GM19035 (cell line): ENCODE measurements at regions not wholly inside any gene's neighbourhood (a gene's known extent, or its start where the extent isn't known, plus 50 kb on each side); places are given as distances from the start of the nearest gene placed in this dataset.
A peak's percentile ranks its signal among the peaks of the same experiment; 100 is the strongest.
"Not testable (repeated sequence)": the region's sequence is repeated elsewhere in the genome, so short reads cannot be mapped to it uniquely, and the experiment has no call there.

Source experiments
- ATAC-seq: cut with Tn5 transposase; IDR thresholded peaks from one replicate; pipeline ENCODE4 v1.9.1; 2021; ENCODE audit not compliant: unreplicated experiment

- no peak for ATAC-seq
Observed at GRCh38 chr2:76073992-76074604, 363.4 kb upstream of the GCFC2 start.

DNA sequence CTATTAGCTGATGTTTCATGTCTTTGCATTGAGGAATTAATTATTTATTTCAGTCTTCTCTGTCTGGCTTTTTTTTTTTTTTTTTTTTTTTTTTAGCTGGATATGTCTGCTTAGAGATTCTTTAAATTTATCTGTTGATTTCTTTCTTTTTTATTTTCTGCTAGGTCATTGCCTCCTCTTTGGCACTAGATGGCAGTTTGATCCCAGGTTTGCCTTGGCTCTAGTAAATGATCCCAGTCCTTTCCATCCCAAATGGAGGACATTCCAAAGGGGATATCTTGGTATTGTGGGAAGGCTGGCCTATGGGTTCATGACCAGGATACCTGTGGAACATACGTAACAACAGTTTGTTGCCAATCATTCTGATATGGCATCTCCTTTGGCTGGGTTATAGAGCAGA, 339.5 kb upstream of the GCFC2 start:
- no peak for ATAC-seq

GRCh38 chr2:76044701-76045100, 334.0 kb upstream of the GCFC2 start:
- ATAC-seq = no peak

DNA sequence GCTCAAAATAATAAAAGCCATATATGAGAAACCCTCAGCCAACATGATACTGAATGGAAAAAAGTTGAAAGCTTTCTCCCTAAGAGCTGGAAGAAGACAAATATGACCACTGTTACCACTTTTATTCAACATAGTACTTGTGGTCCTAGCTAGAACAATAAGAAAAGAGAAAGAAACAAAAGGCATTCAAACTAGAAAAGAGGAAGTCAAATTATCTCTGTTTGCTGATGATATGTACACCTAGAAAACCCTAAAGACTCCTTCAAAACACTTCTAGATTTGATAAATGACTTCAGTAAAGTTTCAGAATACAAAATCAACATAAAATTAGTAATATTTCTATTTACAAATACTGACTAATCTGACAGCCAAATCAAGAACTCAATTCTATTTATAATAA, 328.8 kb upstream of the GCFC2 start:
- no peak for ATAC-seq

- ATAC-seq = no peak
Observed at GRCh38 chr2:76027761-76028160, 317.0 kb upstream of the GCFC2 start.

DNA sequence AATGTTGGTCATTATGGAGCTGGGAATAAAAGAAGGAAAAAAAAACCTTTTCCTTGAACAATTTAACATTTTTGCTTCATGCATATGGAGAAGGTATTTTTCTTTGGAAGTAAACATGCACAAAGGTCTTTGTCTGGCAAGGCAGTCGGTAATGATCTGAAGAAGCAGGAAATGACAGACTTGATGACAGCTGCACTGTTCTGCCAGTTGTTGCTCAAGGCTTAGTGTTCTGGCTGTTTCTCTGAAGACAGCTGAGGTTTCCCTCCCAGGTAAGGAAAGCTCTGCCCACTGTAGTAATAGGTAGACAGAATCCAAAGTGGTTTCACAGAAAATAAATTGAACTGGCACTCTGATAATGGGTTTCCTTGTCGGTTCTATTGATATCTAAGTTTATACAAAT, 308.4 kb upstream of the GCFC2 start:
- no peak for ATAC-seq

DNA sequence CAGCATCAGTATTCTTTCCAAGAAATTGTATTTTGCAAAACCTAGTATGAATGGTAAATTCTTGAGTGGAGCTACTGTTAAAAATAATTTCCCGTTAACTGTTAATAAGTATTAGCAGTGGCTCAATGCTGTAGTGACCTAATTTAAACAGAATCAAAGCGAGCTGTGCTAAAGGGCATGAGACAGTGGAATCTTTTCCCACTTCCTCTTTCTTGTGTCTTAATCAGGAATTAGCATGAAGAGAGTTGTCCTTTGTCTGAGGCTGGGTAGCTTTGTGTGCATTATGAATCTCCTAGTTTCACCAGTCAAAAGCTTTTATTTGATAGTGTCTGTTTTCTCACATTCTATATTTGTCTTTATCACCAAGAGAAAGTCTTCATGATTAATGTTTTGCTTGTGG, 298.8 kb upstream of the GCFC2 start:
- ATAC-seq = no peak

- peak; percentile 91 for ATAC-seq
Observed at GRCh38 chr2:76008001-76008702, 297.4 kb upstream of the GCFC2 start.

- no peak for ATAC-seq
Observed at GRCh38 chr2:76000425-76000824, 289.7 kb upstream of the GCFC2 start.

DNA sequence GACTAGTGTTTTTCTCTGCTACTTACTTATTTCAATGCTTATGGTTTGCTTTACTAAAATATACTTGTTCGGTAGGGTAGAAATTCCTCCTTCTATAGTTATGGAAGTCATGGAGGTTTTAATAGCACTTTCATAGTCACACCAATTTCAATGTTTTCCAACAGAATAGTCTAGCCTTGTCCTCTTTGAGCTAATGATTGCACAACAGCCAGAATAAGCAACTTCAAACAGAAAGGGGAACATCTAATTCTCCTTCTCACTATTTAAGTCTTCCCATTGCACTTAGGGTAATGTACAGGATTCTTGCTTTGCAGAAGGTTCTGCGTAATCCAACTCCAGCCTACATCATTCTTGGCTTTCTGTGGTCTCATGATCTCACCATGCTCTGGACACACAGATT, 287.7 kb upstream of the GCFC2 start:
- no peak for ATAC-seq

DNA sequence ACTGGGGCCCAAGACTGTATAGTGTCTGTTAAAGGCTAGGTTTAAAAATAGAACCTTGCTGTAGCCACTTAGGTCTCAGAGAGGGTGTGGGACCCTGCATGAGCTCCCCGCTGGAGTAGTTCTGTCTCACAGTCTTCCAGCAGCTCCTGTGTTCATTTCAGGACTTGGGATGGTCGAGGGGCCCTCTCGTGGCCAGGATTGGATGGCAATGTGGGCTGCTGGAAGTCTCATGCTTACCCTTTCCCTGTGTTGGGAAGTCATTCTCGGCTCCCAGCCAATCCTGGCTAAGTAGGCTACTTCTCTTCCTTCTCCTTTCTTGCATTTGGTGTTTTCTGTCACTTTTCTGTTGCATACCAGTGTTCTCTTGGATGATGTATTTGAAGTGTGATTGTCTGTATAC, 284.0 kb upstream of the GCFC2 start:
- no peak for ATAC-seq

DNA sequence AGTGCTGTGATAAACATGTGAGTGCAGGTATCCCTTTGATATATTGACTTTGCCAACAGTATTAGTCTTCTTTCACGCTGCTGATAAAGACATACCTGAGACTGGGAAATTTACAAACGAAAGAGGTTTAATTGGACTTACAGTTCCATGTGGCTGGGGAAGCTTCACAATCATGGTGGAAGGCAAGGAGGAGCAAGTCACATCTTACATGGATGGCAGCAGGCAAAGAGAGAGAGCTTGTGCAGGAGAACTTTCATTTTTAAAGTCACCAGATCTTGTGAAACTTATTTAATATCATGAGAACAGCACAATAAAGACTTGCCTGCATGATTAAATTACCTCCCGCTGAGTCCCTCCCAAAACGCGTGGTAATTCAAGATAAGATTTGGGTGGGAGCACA, 277.9 kb upstream of the GCFC2 start:
- not testable (repeated sequence) for ATAC-seq

DNA sequence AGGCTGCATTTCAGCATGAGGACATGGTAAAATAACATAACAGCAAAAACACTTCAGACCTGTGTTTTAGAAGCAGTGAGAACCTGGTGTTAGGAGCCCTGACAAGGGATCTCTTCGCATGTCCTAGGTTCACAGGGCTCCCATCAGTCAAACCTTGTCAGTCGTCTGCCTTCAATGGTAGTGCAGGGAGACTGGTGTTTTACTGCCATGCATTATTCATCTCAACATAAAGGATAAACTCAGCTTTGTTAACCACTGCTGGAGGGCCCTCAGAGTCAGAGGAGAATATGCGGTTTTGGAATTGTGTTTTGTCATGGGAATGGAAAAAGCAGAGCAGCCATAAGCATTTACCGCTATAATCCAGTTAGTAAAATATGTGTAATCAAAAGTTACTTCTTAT, 275.9 kb upstream of the GCFC2 start:
- ATAC-seq = no peak

DNA sequence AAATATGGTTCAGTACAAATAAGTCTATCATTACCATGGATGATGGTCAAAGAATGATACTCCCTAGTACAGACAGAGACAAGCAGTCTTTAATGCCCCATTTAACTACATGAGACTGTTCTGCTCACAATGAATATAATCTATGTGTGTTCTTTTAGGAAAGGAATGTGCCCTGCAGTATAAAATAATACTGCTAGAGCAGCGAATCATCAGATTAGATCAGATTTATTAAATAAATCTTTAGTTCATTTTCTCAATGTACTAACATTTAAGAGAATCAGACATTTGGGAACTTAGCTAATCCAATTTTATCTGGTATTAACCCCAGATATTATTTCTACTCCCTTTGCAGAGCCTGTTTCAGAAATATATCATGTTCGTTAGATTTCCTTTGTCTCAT, 272.0 kb upstream of the GCFC2 start:
- ATAC-seq = no peak

DNA sequence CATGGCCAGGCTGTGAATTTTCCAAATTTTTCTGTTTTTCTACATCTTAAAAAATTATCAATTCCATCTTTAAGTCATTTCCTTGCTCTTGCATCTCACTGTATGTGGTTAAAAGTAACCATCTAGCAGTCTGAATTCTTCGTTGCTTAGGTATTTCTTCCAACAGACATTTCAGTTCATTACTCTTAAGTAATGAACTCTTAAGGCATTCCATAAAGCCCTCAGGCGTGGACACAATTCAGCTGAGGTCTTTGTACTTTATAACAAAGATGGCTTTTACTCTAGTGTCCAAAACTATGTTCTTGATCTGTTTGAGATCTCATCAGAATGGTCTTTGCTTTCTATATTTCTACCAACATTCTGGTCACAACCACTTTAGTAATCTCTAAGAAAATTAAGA, 253.9 kb upstream of the GCFC2 start:
- no peak for ATAC-seq

DNA sequence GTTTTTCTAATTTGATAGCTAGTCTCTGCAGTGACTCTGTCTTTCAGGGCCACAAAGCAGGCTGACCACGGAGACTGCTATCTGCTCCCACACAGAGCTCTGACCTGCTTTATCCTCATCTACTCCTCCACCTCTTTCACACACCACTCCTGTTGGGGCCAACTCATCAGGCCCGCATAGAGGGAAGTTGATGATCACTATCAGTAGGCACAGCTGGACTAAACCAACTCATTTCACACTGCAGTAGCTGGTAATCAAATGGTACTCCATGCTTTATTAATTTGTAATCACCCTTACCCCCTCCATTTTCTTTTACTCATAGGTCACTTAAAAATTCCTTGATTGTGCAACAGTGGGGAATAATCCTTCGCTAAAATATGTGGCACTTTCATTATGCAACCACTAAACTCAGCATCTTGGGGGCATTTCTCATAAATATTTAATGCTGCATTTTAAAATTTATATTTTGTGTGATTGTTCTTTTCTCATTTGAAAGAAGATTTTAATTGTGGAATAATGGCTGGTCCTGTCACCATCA, 249.8 kb upstream of the GCFC2 start:
- no peak for ATAC-seq

DNA sequence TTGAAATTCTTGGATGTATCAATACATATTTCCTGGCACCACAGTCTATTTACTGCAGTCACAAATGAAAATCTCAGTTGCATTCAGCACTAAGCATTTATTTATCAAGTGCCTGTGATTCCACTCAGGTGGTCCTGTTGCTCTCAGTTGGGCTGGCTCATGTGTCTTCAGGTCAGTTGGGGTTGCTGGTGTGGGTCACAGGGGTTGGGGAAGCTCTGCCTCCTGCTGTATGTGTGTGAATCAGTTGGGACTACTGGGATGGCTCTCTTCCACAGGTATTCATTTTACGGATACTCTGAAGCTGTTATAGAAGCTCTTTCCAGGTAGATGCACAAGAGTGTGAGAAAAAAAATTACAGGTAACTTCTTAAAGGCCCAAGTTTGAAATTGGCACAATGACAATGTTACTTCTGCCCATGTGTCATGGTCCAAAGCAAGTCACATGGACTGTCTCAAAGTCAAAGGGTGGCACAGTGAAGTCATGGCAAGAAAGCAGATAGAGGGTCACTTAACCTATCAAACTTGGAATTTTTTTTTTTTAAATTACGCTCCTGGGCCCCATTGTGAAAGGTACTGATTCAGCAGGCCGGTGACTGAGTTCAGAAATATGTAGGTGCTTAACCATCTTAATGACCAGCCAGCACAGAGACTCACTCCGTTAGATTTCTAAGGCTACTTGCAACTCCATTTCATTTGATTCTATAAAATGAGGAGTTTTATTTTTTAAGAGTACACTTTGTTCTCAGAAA, 249.2 kb upstream of the GCFC2 start:
- ATAC-seq = no peak

GRCh38 chr2:75954761-75955160, 244.0 kb upstream of the GCFC2 start:
- ATAC-seq = no peak

DNA sequence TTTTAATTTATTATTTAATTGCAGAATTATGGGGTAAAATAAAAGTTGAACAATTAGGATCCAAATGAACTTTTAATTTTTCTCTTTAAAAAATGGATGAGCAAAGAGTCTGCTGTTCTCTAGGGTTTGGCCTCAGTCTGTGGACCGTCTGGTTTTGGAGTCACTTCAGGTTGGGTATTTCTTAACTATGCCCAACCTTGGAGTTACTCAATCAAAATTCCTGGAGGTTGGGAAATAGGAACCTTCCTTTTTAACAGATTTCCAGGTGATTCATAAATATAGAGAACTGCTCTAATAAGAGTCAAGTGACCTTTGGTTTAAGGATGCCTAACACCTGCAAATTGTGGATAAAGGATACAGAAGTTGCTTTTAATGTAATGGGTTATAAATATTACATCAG, 241.5 kb upstream of the GCFC2 start:
- no peak for ATAC-seq

DNA sequence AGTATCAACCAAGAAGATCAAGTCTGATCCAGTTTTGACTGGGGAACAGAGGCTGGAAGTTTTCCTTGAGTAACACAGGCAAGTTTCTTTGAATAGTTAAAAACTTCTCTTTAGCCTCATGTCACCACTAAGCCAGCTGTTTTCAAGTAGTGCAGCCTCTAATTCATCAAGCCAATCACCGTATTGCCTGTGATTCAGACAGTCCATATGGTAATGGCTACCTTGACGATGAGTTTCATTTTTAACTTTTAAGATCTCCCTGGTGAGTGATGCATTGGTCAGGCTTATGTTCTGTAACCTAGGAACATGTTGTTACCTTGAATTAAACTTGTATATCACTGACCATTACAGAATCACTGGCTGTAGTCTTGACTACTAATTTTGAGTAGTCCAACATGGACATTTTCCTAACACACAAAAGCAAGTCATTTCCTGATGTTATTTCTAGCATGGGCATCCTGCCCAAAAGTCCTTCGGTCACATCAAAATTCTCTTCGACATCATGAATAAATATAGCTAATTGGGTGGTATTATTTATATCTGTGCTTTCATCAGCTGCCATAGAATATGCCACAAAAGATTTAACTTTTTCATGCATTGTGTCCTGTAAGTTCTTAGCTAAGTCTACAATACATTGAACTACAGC, 238.8 kb upstream of the GCFC2 start:
- ATAC-seq = no peak

DNA sequence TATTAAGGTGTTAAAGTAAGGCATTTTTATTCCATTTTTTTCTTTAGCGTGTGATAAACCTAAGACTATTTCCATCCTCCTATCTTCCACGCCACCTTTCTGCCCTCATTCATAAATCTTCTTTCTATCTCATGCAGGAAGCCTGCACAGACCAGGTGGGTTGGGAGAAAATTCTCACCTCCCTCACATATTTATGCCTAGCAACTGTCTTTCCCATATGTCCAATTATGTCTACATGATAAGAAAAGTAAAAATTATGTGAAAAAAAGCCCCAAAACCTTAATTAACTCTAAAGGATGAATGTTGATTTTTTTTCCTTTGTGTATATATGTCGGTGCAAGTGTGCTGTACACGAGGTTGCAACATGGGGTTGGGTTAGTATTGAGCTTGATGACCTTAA, 225.6 kb upstream of the GCFC2 start:
- no peak for ATAC-seq

DNA sequence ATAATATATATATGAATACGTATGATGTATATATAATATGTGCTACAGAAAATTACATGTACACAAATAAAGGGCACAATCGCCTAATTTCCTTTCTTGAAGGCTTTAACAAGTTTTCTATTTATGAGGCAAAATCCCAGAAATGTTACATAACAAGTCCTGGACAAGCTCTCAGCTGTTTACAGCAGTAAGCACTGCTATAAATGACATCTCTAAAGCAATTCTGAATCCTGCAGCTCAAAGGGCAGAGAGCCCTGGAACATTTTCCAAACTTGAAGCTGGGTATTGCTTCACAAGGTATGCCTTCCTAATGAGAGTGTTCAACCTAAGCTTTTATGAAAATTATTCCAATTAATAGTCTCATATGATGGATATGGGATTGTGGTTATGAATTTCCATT, 222.3 kb upstream of the GCFC2 start:
- no peak for ATAC-seq
